ENCODE measurements at regions not wholly inside any gene's neighbourhood (a gene's known extent, or its start where the extent isn't known, plus 50 kb on each side); places are given as distances from the start of the nearest gene placed in this dataset.

DNA sequence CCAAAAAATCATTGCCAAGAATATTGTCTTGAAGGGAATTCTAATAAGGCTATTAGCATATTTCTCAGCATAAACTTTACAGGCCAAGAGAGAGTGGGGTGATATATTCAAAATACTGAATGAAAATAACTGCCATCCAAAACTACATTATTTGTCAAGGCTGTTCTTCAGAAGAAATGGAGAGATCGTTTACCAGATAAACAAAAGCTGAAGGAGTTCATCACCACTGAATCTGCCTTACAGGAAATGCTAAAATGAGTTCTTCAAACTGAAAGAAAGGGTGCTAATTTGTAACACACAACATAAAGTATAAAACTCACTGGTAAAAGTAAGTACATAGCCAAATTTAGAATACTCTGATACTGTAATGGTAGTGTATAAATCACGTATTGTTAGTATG is 517.0 kb downstream of the TENT5A start:
- TF ChIP-seq, protein P1, sequence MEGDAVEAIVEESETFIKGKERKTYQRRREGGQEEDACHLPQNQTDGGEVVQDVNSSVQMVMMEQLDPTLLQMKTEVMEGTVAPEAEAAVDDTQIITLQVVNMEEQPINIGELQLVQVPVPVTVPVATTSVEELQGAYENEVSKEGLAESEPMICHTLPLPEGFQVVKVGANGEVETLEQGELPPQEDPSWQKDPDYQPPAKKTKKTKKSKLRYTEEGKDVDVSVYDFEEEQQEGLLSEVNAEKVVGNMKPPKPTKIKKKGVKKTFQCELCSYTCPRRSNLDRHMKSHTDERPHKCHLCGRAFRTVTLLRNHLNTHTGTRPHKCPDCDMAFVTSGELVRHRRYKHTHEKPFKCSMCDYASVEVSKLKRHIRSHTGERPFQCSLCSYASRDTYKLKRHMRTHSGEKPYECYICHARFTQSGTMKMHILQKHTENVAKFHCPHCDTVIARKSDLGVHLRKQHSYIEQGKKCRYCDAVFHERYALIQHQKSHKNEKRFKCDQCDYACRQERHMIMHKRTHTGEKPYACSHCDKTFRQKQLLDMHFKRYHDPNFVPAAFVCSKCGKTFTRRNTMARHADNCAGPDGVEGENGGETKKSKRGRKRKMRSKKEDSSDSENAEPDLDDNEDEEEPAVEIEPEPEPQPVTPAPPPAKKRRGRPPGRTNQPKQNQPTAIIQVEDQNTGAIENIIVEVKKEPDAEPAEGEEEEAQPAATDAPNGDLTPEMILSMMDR (IDR thresholded peaks at IDR 0.05): no peak
- no peak for TF ChIP-seq POLR2AphosphoS5 (IDR thresholded peaks at IDR 0.05)

Measured in transverse colon (tissue), 4 donors.